DND-41 (cell line): ENCODE measurements at regions not wholly inside any gene's neighbourhood (a gene's known extent, or its start where the extent isn't known, plus 50 kb on each side); places are given as distances from the start of the nearest gene placed in this dataset.

Experiments used
- CTCF ChIP-seq: IDR thresholded peaks from 2 replicates; pipeline ENCODE4 v1.5.1; 2012; ENCODE audit warnings: borderline replicate concordance, low read length, moderate library complexity, mild to moderate bottlenecking; ENCODE audit not compliant: poor library complexity, severe bottlenecking; ENCODE audit errors: extremely low read depth
- EZH2 ChIP-seq: IDR thresholded peaks from 3 replicates; pipeline ENCODE4 v1.6.1; 2012; ENCODE audit warnings: borderline replicate concordance, low read depth, mild to moderate bottlenecking, moderate library complexity, low read length, inconsistent platforms; ENCODE audit not compliant: severe bottlenecking

DNA sequence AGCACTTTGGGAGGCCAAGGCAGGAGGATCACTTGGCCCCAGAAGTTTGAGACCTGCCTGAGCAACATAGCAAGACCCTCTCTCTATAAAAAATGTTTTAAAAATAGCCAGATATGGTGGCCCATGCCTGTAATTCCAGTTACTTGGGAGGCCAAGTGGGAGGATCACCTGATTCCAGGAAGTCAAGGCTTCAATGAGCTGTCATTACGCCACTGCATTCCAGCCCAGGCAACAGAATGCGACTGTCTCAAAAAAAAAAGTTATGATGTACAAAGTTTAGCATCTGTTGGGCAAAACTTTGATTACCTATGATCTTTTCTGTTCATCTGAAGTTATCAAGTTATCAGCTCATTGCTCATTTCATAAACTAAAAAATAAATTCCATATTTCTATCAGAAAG, 504.1 kb upstream of the PKDCC start:
- no peak for TF ChIP-seq CTCF
- TF ChIP-seq EZH2: no peak
